NCI-H1436 treated with DMSO at 0.1 percent for 48 hours (cell line): ENCODE measurements at regions not wholly inside any gene's neighbourhood (a gene's known extent, or its start where the extent isn't known, plus 50 kb on each side); places are given as distances from the start of the nearest gene placed in this dataset.

Source experiments
- DNase-seq: peaks from one replicate; lab custom pipeline; 2025; lab: John Stamatoyannopoulos, UW

- no peak for DNase-seq
Observed at GRCh38 chr13:56198350-56198749, 942.4 kb upstream of the PRR20A start.

GRCh38 chr13:56201834-56202233, 938.9 kb upstream of the PRR20A start:
- DNase-seq: no peak

GRCh38 chr13:56216221-56216620, 924.5 kb upstream of the PRR20A start:
- DNase-seq: no peak

- no peak for DNase-seq
Observed at GRCh38 chr13:56247692-56248091, 893.0 kb upstream of the PRR20A start.

- no peak for DNase-seq
Observed at GRCh38 chr13:56271686-56272085, 869.0 kb upstream of the PRR20A start.

- DNase-seq: no peak
Observed at GRCh38 chr13:56283262-56283828, 857.4 kb upstream of the PRR20A start.

GRCh38 chr13:56299650-56300049, 841.1 kb upstream of the PRR20A start:
- no peak for DNase-seq

- DNase-seq: no peak
Observed at GRCh38 chr13:56314765-56315164, 826.0 kb upstream of the PRR20A start.

- no peak for DNase-seq
Observed at GRCh38 chr13:56317841-56318240, 822.9 kb upstream of the PRR20A start.

- no peak for DNase-seq
Observed at GRCh38 chr13:56332671-56333070, 808.0 kb upstream of the PRR20A start.

- DNase-seq: no peak
Observed at GRCh38 chr13:56335775-56336174, 804.9 kb upstream of the PRR20A start.

- DNase-seq: no peak
Observed at GRCh38 chr13:56338421-56338820, 802.3 kb upstream of the PRR20A start.

- DNase-seq: no peak
Observed at GRCh38 chr13:56347014-56347413, 793.7 kb upstream of the PRR20A start.

GRCh38 chr13:56349866-56350265, 790.9 kb upstream of the PRR20A start:
- DNase-seq: no peak

- DNase-seq: no peak
Observed at GRCh38 chr13:56351041-56351440, 789.7 kb upstream of the PRR20A start.

GRCh38 chr13:56352361-56352760, 788.4 kb upstream of the PRR20A start:
- DNase-seq: no peak

GRCh38 chr13:56352901-56353300, 787.8 kb upstream of the PRR20A start:
- DNase-seq: no peak

GRCh38 chr13:56356690-56357089, 784.0 kb upstream of the PRR20A start:
- DNase-seq: no peak

- no peak for DNase-seq
Observed at GRCh38 chr13:56378566-56378965, 762.2 kb upstream of the PRR20A start.

GRCh38 chr13:56393549-56393948, 747.2 kb upstream of the PRR20A start:
- no peak for DNase-seq

GRCh38 chr13:56396318-56396717, 744.4 kb upstream of the PRR20A start:
- no peak for DNase-seq

- DNase-seq: no peak
Observed at GRCh38 chr13:56400774-56401173, 739.9 kb upstream of the PRR20A start.

GRCh38 chr13:56412856-56413255, 727.9 kb upstream of the PRR20A start:
- no peak for DNase-seq

GRCh38 chr13:56424246-56424645, 716.5 kb upstream of the PRR20A start:
- DNase-seq: no peak
